K562 (cell line): ENCODE measurements at regions not wholly inside any gene's neighbourhood (a gene's known extent, or its start where the extent isn't known, plus 50 kb on each side); places are given as distances from the start of the nearest gene placed in this dataset.

ENCODE experiments used
- ATAC-seq: fragments of 200-7000 bp; cut with Tn5 transposase; 3 replicates; pipeline ENCODE4 v1.9.1; 2020; ENCODE audit warnings: moderate library complexity
- BruUV-seq: library from RNA; stranded (reverse); fragments of 400-500 nt; replicated peaks from 2 replicates; lab custom pipeline; 2021; lab: Mats Ljungman, UMichigan
- CTCF ChIA-PET: fragments of 300-600 bp; formaldehyde crosslinking; extraction: SDS; loops from one replicate; lab custom pipeline; 2021; ENCODE audit warnings: low intra/inter-chr PET ratio; lab: Yijun Ruan, JAX
- POLR2A ChIA-PET: fragments of 300-600, 350-650 bp; sonication (Branson Sonifier 250); formaldehyde crosslinking; extraction: SDS; loops from one replicate; lab custom pipeline; 2021; ENCODE audit warnings: antibody characterized with exemption, inconsistent platforms; lab: Yijun Ruan, JAX
- DNase-seq, 4 experiments: peaks; one replicate each; pipeline versions ENCODE4 v3.0.0 to v3.0.0-alpha.2; 2011 to 2018; ENCODE audit warnings: low spot score in 3 of 4, mixed read lengths in 3 of 4; ENCODE audit errors: extremely low read depth in 1 of 4
- FAIRE-seq: peaks from 2 replicates; lab custom pipeline; 2011; peaks lifted over from hg19 to GRCh38; lab: Jason Lieb, UNC
- H2AFZ ChIP-seq: 2 replicates; pipeline ENCODE4 v1.6.0; 2011; ENCODE audit warnings: low read depth, low read length, control low read depth, inconsistent platforms
- H3K27ac ChIP-seq: fragments of 200-600 bp; 3 replicates; pipeline ENCODE4 v1.8.0; 2011; ENCODE audit warnings: low read depth, mild to moderate bottlenecking, control low read depth, inconsistent platforms, low read length, moderate library complexity, mixed read lengths; ENCODE audit errors: extremely low read depth
- H3K27me3 ChIP-seq, 2 experiments: fragments of 300-600 bp in 1 of 2; 2 replicates in 1 of 2; 3 replicates in 1 of 2; pipeline versions ENCODE4 v1.6.0 to v1.8.0; 2011; ENCODE audit warnings: inconsistent platforms in 2 of 2, low read length in 2 of 2, mild to moderate bottlenecking in 1 of 2, mixed read lengths in 1 of 2, moderate library complexity in 1 of 2; ENCODE audit not compliant: control insufficient read depth in 2 of 2, insufficient read depth in 2 of 2
- H3K36me3 ChIP-seq: fragments of 300-600 bp; 3 replicates; pipeline ENCODE4 v1.8.0; 2011; ENCODE audit warnings: mild to moderate bottlenecking, low read length, inconsistent platforms; ENCODE audit not compliant: control insufficient read depth, insufficient read depth
- H3K4me1 ChIP-seq, 2 experiments: fragments of 200-600 bp in 1 of 2; replicated peaks in 1 of 2; 2 replicates in 1 of 2; 3 replicates in 1 of 2; pipeline versions ENCODE4 v1.5.1 to v1.8.0; 2011; ENCODE audit warnings: inconsistent platforms in 2 of 2, low read length in 2 of 2, mild to moderate bottlenecking in 1 of 2, mixed read lengths in 1 of 2, moderate library complexity in 1 of 2; ENCODE audit not compliant: control insufficient read depth in 2 of 2, insufficient read depth in 2 of 2
- H3K4me2 ChIP-seq: 2 replicates; pipeline ENCODE4 v1.6.1; 2011; ENCODE audit warnings: low read length, control low read depth, inconsistent platforms, mixed read lengths; ENCODE audit not compliant: insufficient read depth
- H3K4me3 ChIP-seq: fragments of 200-600 bp; sonication (generic), shearing (Covaris generic); 2 replicates; pipeline ENCODE4 v1.5.1; 2016; ENCODE audit warnings: control low read depth, inconsistent platforms
- H3K79me2 ChIP-seq: fragments of 200-600 bp; 3 replicates; pipeline ENCODE4 v1.8.0; 2011; ENCODE audit warnings: low read length, inconsistent platforms; ENCODE audit not compliant: control insufficient read depth, insufficient read depth
- H3K9ac ChIP-seq, 2 experiments: 2 replicates each; pipeline versions ENCODE4 v1.6.0 to v1.6.1; 2011; ENCODE audit warnings: low read depth in 2 of 2, low read length in 2 of 2, control low read depth in 1 of 2, inconsistent platforms in 1 of 2, mild to moderate bottlenecking in 1 of 2, mixed read lengths in 1 of 2; ENCODE audit not compliant: insufficient read depth in 1 of 2
- H3K9me1 ChIP-seq: one replicate; pipeline ENCODE4 v1.6.0; 2011; ENCODE audit warnings: inconsistent platforms, mild to moderate bottlenecking, low read length, moderate library complexity; ENCODE audit not compliant: control insufficient read depth, insufficient read depth
- H3K9me3 ChIP-seq: replicated peaks from 2 replicates; pipeline ENCODE4 v1.5.1; 2011; ENCODE audit warnings: low read depth, low read length, inconsistent platforms; ENCODE audit not compliant: control insufficient read depth, insufficient read depth
- H4K20me1 ChIP-seq: replicated peaks from 2 replicates; pipeline ENCODE4 v1.6.1; 2011; ENCODE audit warnings: low read length, inconsistent platforms, mixed read lengths; ENCODE audit not compliant: control insufficient read depth, insufficient read depth
- CHD7 ChIP-seq: fragments of 200-600 bp; sonication (generic); IDR thresholded peaks from one replicate; pipeline ENCODE4 v1.6.1; 2012; ENCODE audit warnings: mild to moderate bottlenecking, low read depth, low read length, inconsistent platforms
- FOSL1 ChIP-seq: fragments of 200-800 bp; sonication (Bioruptor generic); conservative IDR thresholded peaks from 2 replicates; pipeline ENCODE4 v1.6.1; 2016; ENCODE audit warnings: missing genetic modification characterization, missing compliant biosample characterization
- IRF1 ChIP-seq: sonication (generic); formaldehyde crosslinking; IDR thresholded peaks from 2 replicates; pipeline ENCODE4 v1.8.0; 2022; ENCODE audit warnings: missing genetic modification reagents, mild to moderate bottlenecking, borderline replicate concordance
- PYGO2 ChIP-seq: fragments of 450-650 bp; IDR thresholded peaks from 2 replicates; pipeline ENCODE4 v1.6.1; 2016; ENCODE audit warnings: mild to moderate bottlenecking, missing genetic modification characterization, moderate library complexity, missing compliant biosample characterization
- WGBS: fragments of 100-300 bp; shearing (Covaris generic); methylation state at CpG from one replicate; pipeline ENCODE4 v1.1.6; 2016; ENCODE audit warnings: low coverage, mixed read lengths; ENCODE audit not compliant: insufficient coverage; ENCODE audit errors: missing lambda C conversion rate; 5-methylcytosine and 5-hydroxymethylcytosine counted together
- in situ Hi-C: fragments of 300-500 bp; cut with MboI; formaldehyde crosslinking; loops from 4 replicates; pipeline ENCODE4 v1.15.0; 2018; ENCODE audit warnings: inconsistent platforms, mixed read lengths
- intact Hi-C: fragments of 100-400 bp; cut with micrococcal nuclease; formaldehyde crosslinking; loops from 2 replicates; pipeline ENCODE4 v1.14.2; 2022

- TF ChIP-seq PYGO2 (tag): no peak
Observed at GRCh38 chr6:94349227-94349626, 929.9 kb upstream of the EPHA7 start (continued).

GRCh38 chr6:94344866-94345265 is 925.5 kb upstream of the EPHA7 start:
- no peak overlapping the region for H2AFZ ChIP-seq
- H3K9me1 ChIP-seq: no peaks in the 10 kb centered on the region
- ATAC-seq: no peak
- intact Hi-C loops (no loop called here), in situ Hi-C loops (no loop called here)
- no peak overlapping the region for H3K4me2 ChIP-seq
- H3K9me3 ChIP-seq: no peaks in the 10 kb centered on the region
- POLR2A ChIA-PET: no interaction called here
- no peaks in the 10 kb centered on the region for H3K4me1 ChIP-seq
- no peak for TF ChIP-seq IRF1 (CRISPR knock-in tag)
- no peak for TF ChIP-seq CHD7
- no peak for TF ChIP-seq FOSL1 (tag)
- no peaks in the 10 kb centered on the region for H3K27me3 ChIP-seq
- 0% methylated on average over 1 of the region's 1 CpG for WGBS
- H3K79me2 ChIP-seq: no peaks in the 10 kb centered on the region
- no peak overlapping the region for H3K9ac ChIP-seq
- CTCF ChIA-PET: no interaction called here
- BruUV-seq: no TSS peak
- DNase-seq: no peak
- no peaks in the 10 kb centered on the region for H3K36me3 ChIP-seq
- no peak overlapping the region for H3K27ac ChIP-seq
- FAIRE-seq: no peak
- no peaks in the 10 kb centered on the region for H4K20me1 ChIP-seq
- H3K4me3 ChIP-seq: no peak overlapping the region
